ENCODE measurements at regions not wholly inside any gene's neighbourhood (a gene's known extent, or its start where the extent isn't known, plus 50 kb on each side); places are given as distances from the start of the nearest gene placed in this dataset.
A peak's percentile ranks its signal among the peaks of the same experiment; 100 is the strongest.

DNA sequence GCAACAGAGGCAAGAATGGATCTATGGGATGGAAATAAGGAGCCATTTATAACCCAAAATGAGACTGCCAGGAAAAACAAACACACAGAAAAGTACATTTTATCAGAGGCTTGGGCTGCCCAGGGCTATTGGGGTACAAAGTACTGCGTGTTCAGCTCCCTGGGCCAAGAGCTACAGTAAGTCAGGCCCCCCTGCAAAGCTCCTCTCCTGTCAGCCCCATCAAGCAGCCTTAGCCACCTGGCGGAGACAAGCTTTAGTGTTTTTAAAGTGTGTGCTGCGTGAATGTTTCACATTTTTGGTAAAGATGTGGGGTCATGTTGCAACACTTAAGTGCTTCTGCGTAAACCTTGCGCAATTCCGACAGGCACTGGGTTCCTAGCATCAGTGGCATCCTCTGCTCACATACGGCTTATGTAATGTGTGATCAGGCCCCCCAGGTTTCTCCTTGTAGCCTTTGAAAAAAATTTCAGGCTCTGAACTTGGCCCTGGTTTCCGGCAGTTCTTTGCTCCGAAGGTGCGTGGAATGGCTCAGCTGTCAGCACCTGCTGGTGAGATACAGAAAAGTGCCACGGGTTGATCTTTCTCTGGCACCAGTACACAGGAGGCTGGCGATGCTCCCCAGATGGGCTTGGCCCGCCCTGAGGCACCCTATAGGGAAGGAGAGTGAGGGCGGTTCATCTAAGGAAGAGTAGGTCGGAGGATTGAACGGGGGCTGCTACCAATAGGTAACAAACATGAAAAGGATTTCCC lies 198.7 kb upstream of the EEA1 start:
- POLR2A ChIA-PET = no interaction called here
- Mint-ChIP-seq H3K9me3 (peaks cover 2% of the 10 kb centered on the region), H3K27ac (no peak overlapping the region), H3K27me3 (no peaks in the 10 kb centered on the region), H3K36me3 (ENCODE audit: low read depth) (no peaks in the 10 kb centered on the region), H3K4me1 (no peaks in the 10 kb centered on the region), H3K4me3 (no peak overlapping the region)
- DNase-seq = no peak
- CTCF ChIA-PET = no interaction called here

DNA sequence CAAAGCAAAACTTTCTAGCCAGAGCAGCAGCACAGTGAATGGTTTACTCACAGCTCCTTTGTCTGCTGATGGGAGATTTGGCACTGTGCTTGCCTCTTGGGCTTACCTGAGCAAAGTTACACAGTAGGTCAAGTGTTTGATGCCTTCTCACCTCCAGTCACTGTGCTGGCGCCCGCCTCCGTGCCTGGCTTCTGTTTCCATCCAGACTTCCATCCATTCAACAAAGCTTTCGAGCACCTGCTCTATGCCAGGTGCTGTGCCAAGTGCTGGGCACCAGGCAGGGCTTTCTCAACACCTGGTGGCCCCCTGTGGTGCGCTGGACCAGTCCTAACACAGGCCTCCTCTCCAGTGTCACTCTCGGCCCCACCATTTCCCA lies 199.2 kb upstream of the EEA1 start:
- no peak for DNase-seq
- no peak overlapping the region for H3K27ac Mint-ChIP-seq
- POLR2A ChIA-PET = no interaction called here
- H3K9me3 Mint-ChIP-seq = peaks cover 2% of the 10 kb centered on the region
- no peaks in the 10 kb centered on the region for H3K27me3 Mint-ChIP-seq
- CTCF ChIA-PET = no interaction called here
- H3K36me3 Mint-ChIP-seq (ENCODE audit: low read depth) = no peaks in the 10 kb centered on the region
- no peaks in the 10 kb centered on the region for H3K4me1 Mint-ChIP-seq
- no peak overlapping the region for H3K4me3 Mint-ChIP-seq

DNA sequence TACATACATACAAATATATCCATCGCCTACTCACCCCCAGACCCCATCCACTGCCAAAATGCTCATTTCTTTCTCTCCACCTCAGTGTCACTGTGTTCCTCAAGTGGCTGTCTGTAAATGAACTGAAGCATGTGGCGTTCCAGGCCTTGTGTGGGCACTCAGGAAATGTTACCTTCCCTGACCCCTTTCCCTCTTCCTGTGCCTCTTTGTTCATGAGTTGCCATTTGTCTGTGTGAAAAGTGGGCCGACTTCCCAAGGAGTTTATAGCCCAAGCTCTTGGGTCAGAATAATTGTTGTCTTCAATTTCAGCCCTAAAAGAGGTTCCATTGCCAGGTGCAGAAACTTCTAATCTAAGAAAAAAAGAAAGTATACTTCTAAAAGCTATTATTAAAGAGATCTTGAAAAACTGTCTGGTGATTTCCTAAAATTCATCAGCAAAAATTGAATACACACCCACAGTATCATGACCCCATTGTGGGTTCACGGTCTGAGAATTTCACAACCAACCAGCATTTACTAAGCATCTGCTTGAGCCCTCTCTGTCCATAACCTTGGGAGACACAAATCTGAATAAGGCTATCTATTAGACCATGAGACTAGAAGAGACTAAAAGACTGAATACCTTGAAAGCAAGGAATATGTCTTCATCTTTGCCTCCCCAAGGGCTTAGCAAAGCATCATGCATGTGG lies 201.4 kb upstream of the EEA1 start:
- ChIA-PET POLR2A (no interaction called here), CTCF (no interaction called here)
- Mint-ChIP-seq H3K36me3 (ENCODE audit: low read depth) (no peaks in the 10 kb centered on the region), H3K4me1 (peaks cover 10% of the 10 kb centered on the region), H3K27ac (no peak overlapping the region), H3K9me3 (no peaks in the 10 kb centered on the region), H3K27me3 (no peaks in the 10 kb centered on the region), H3K4me3 (no peak overlapping the region)
- no peak for DNase-seq

DNA sequence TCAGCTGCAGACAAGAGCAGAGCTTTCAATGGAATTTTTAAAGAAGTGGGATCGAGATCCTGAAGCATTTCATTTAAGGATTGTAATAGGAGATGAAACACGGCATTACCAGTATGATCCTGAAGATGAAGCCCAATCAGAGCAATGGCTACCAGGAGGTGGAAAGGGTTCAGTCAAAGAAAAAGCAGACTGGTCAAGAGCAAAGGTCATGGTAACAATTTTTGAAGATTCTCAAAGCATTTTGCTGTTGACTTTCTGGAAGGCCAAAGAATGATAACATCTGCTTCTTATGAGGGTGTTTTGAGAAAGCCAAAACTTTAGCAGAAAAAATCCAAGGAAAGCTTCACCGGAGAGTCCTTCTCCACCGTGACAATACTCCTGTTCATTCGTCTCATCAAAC lies 204.3 kb upstream of the EEA1 start:
- DNase-seq = no peak
- Mint-ChIP-seq H3K4me3 (no peak overlapping the region), H3K9me3 (no peaks in the 10 kb centered on the region), H3K27ac (no peak overlapping the region), H3K4me1 (peaks cover 19% of the 10 kb centered on the region), H3K27me3 (no peaks in the 10 kb centered on the region), H3K36me3 (ENCODE audit: low read depth) (no peaks in the 10 kb centered on the region)
- CTCF ChIA-PET = interaction anchor here (0.6 to 1.0 kb wide), 2 partner anchors 11 to 176 kb away, joined by 3 read pairs; no protein-coding TSS in a partner anchor
- POLR2A ChIA-PET = no interaction called here

DNA sequence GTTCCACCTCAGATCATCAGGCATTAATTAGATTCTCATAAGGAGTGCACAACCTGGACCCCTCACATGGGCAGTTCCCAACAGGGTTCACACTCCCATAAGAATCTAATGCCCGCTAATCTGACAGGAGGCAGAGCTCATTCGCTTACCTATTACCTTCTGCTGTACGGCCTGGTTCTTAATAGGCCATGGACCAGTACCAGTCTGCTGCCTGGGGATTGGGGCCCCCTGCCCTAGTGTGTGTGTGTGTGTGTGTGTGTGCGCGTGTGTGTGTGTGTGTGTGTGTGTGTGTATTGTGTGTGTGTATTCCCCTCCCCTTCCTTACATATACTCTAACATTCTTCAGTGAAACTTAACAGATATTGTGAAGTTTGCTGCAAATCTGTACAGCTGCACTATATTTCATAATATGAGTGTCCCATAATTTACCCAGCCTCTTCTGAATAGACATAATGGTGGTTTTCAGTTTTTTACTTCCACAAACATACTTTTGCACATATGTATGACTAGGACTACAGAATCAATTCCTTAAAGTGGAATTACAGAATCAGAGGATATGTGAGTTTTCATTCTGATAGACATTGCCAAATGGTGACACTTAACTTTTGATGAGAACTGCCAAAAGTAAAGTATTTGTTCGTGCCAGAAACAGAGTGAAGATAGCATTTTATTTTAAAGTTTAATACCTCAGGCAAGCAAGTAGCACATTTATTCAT lies 205.2 kb upstream of the EEA1 start:
- Mint-ChIP-seq H3K4me1 (peaks cover 19% of the 10 kb centered on the region), H3K36me3 (ENCODE audit: low read depth) (no peaks in the 10 kb centered on the region), H3K9me3 (no peaks in the 10 kb centered on the region), H3K27ac (no peak overlapping the region), H3K4me3 (no peak overlapping the region), H3K27me3 (no peaks in the 10 kb centered on the region)
- POLR2A ChIA-PET = no interaction called here
- CTCF ChIA-PET = interaction anchor here (1.0 kb wide), 1 partner anchor 10 kb away, joined by 3 read pairs; no protein-coding TSS in a partner anchor
- DNase-seq = no peak

DNA sequence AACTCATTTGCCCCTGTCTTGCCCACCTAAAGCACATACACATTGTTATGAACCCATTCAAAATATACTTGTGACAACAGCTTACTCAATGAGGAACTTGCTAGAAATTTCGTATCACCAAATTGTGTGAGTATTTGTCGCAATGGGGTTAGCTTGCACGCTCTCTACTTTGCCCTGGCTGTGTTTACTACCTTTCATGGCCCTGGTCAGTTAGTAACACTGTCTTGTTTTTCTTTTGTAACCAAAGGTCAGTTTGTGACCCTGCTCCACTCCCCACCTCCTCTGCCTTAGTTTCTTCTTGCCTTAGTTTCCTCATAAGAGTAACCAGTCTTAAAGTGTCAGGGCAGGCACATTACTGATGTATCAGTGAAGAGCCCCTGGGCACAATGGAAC lies 205.8 kb upstream of the EEA1 start:
- H3K36me3 Mint-ChIP-seq (ENCODE audit: low read depth) = no peaks in the 10 kb centered on the region
- ChIA-PET CTCF (no interaction called here), POLR2A (no interaction called here)
- peaks cover 19% of the 10 kb centered on the region for H3K4me1 Mint-ChIP-seq
- no peak overlapping the region for H3K4me3 Mint-ChIP-seq
- peak overlapping the region; percentile 78 for H3K27ac Mint-ChIP-seq
- no peak for DNase-seq
- no peaks in the 10 kb centered on the region for H3K9me3 Mint-ChIP-seq
- no peaks in the 10 kb centered on the region for H3K27me3 Mint-ChIP-seq

DNA sequence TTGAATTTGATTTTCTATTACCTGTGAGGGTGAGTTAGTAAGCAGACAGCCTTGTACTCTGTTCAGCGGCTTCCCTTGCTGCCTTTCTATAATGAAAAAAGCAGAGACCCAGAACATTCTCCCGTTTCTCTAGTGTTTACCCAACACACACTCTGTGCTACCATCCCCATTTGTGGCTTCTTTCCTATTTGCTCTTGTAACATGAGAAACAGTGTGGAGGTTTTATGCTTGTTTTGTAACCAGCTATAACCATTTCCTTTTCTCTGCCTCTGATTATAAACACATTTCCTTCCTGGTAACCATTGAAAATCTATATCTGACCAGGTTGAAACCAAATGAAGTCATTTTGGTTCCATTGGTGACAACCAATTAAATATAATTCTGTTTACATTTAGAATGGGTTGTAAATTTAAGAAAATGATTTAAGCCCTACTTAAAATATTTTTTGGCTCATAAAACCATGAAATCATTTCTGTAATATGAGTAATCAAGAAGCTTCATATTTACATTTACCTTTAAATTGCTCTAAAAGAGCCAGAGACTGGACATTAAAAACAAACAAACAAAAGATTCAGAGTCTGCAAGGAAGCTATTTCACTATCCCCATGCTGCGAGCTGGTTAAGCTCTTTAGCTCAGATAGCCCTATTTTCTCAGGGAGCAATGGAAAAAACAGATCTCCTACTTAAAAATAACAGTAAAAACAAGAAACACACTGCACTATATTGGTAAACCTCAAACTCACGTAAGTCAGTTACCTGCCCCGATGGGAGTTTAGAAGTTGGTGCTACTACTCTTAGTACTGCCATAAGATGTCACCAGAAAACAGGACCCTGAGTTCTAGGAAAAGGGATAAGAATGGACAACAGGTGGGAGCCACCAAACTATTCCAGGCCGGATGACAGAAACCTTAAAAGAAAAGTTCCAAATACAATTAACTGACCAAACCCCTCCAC lies 206.5 kb upstream of the EEA1 start:
- peak overlapping the region; percentile 78 for H3K27ac Mint-ChIP-seq
- CTCF ChIA-PET = interaction anchor here (0.6 to 1.5 kb wide), 3 partner anchors 20 to 48 kb away, joined by 3 to 6 read pairs (median 3); no protein-coding TSS in a partner anchor
- H3K9me3 Mint-ChIP-seq = no peaks in the 10 kb centered on the region
- no peaks in the 10 kb centered on the region for H3K36me3 Mint-ChIP-seq (ENCODE audit: low read depth)
- no peaks in the 10 kb centered on the region for H3K27me3 Mint-ChIP-seq
- no peak overlapping the region for H3K4me3 Mint-ChIP-seq
- peaks cover 19% of the 10 kb centered on the region for H3K4me1 Mint-ChIP-seq
- POLR2A ChIA-PET = no interaction called here
- no peak for DNase-seq

DNA sequence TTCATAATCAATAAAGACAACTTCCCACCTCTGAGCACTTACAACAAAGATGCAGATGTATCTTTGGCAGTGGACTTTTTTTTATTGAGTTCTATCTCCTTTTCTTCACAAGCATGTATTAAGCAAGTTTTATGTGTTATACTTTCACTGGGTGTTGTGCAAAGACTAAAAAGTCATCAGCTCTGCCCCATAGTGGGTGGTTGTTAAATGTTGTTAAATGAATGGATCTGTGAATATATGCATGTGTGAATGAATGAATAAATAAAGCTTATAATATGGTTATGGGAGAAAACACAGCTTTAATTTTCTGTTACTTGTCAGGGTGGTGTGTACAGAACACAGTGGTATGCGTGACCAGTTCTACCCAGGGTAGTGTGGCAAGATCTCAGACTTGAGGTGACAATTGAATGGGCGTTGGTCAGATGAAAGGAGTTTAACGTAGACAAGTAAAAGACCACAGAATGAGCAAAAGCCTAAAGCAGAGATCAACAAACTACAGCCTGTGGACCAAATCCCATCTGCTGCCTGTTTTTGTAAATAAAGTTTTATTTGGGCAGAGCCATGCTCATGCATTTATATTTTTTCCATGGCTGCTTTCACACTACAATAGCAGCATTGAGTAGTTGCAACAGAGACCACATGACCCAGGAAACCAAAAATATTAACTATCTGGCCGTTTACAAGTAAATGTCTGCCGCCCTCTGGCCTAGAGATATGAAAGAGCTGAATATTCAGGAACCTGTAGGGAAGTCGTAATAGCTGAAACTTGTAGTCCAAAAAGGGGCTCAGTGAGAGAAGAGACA lies 207.4 kb upstream of the EEA1 start:
- H3K27ac Mint-ChIP-seq = no peak overlapping the region

DNA sequence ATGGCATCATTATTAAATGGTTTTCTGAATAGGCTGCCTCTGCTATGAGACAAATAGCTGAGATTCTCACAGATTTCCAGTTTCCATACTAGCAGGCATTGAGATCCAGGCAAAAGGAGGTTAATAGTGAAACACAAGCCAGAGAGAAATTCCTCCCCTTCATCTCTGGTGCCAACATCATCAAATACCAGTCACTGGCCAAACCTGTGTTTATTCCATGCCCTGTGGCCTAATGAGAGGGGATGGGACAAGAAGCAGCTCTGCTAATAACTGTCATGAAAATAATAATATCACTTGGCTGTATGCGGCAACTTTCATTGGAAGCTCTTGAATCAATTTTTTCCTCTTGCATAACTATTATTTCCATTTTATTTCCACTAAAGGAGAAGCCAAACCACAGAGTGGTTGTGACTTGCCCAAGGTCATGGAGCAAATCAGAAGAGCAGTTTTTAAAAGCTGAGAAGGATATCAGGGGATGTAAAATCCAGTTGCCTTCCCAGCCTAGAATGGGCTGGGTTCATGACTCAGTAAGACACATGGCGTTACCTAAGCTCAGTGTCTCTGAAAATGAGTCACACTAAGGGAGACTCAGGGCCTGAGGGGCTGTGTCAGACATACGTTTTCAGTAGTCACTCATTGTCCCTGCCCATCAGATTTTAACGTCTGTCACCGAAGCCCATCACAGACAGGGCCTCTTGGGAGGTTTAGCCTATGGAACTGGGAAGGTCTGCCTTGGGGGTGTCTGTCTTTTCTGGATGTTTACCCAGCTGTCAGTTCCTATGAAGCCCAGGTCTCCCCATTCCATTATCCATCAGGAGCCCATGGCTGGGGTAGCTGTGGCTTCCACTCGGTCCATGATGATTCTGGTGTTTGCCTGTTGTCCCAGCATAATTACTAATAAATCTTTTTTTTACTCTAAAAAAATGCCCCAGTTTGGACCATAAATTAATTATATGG lies 208.8 kb upstream of the EEA1 start:
- Mint-ChIP-seq H3K9me3 (no peaks in the 10 kb centered on the region), H3K36me3 (ENCODE audit: low read depth) (no peaks in the 10 kb centered on the region), H3K4me3 (no peak overlapping the region), H3K4me1 (peaks cover 19% of the 10 kb centered on the region), H3K27ac (no peak overlapping the region), H3K27me3 (no peaks in the 10 kb centered on the region)
- POLR2A ChIA-PET = no interaction called here
- no peak for DNase-seq
- CTCF ChIA-PET = interaction anchor here (1.3 kb wide), 1 partner anchor 46 kb away, joined by 4 read pairs; no protein-coding TSS in a partner anchor

More for the DNA sequence above, 207.4 kb upstream of the EEA1 start:
- Mint-ChIP-seq H3K4me1 (peaks cover 19% of the 10 kb centered on the region), H3K4me3 (no peak overlapping the region), H3K9me3 (no peaks in the 10 kb centered on the region), H3K36me3 (ENCODE audit: low read depth) (no peaks in the 10 kb centered on the region), H3K27me3 (no peaks in the 10 kb centered on the region)
- DNase-seq = no peak
- POLR2A ChIA-PET = no interaction called here
- CTCF ChIA-PET = interaction anchor here (0.9 to 1.5 kb wide), 3 partner anchors 21 to 44 kb away, joined by 3 to 6 read pairs (median 4); no protein-coding TSS in a partner anchor

DNA sequence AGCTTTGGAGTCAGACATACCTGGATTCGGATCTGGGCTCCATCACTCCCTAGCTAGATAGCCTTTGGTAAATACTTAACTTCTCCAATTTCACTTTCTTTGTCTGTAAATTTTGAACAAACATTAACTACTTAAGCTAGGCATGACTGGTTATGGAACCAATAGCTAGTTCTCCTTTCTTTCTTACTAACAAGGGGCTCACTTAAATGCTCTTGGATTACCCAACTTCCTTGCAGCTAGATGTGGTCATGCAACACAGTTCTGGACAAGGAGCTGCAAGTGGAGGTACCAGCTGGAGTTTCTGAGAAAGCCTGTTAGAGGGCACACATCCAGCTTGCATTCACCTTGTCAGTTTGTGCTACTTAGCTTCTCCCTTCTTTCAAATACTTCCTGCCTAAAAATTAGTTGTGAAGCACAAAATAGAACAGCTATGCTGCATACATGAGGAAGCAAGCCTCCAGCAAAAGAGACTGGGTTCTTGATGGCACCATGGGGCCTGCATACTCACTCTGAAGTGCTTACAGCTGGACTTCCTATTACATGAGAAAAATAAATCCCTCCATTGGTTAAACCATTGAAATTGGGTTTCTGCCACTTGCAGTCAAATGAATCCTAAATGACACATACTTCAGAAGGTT lies 210.1 kb upstream of the EEA1 start:
- H3K27me3 Mint-ChIP-seq = no peaks in the 10 kb centered on the region
- no peak overlapping the region for H3K27ac Mint-ChIP-seq
- no peak overlapping the region for H3K4me3 Mint-ChIP-seq
- H3K4me1 Mint-ChIP-seq = peaks cover 19% of the 10 kb centered on the region
- DNase-seq = no peak
- POLR2A ChIA-PET = no interaction called here
- H3K9me3 Mint-ChIP-seq = no peaks in the 10 kb centered on the region
- CTCF ChIA-PET = interaction anchor here (1.1 to 1.4 kb wide), 2 partner anchors 12 to 19 kb away, joined by 3 to 5 read pairs; no protein-coding TSS in a partner anchor
- H3K36me3 Mint-ChIP-seq (ENCODE audit: low read depth) = no peaks in the 10 kb centered on the region

DNA sequence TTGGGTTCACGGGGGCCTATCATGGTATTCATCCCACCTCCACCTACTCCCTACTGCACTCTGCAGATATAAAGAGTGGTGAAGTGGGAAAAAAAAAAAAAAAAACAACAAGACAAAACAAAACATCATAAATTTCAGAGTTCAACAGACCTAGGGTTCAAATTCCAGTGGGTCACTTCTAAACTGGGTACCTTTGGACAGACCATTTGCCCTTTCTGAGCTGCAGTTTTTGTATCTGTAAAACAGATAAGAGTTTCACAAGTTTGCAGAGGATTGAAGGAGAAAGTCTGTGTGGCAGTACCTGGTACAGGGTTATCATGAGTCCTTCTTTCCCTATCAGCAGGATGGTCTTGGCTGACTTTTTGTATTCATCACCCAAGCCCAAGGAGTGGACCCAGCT lies 211.2 kb upstream of the EEA1 start:
- Mint-ChIP-seq H3K4me1 (peaks cover 11% of the 10 kb centered on the region), H3K27me3 (peaks cover 1% of the 10 kb centered on the region), H3K36me3 (ENCODE audit: low read depth) (no peaks in the 10 kb centered on the region), H3K9me3 (no peaks in the 10 kb centered on the region), H3K4me3 (no peak overlapping the region), H3K27ac (no peak overlapping the region)
- ChIA-PET POLR2A (no interaction called here), CTCF (interaction anchor here (0.5 to 1.4 kb wide), 4 partner anchors 11 to 273 kb away, joined by 3 to 5 read pairs (median 4); no protein-coding TSS in a partner anchor)
- no peak for DNase-seq

Measured in activated CD4-positive, alpha-beta T cell treated with anti-CD3 and anti-CD28 coated beads, Interleukin-2, amount 10 ng/mL, durations not matched to agents 7 days and 5 days (primary cell).